NCI-H1105 treated with DMSO at 0.1 percent for 48 hours (cell line): ENCODE measurements at regions not wholly inside any gene's neighbourhood (a gene's known extent, or its start where the extent isn't known, plus 50 kb on each side); places are given as distances from the start of the nearest gene placed in this dataset.
"Not testable (repeated sequence)": the region's sequence is repeated elsewhere in the genome, so short reads cannot be mapped to it uniquely, and the experiment has no call there.

Experiments used
- DNase-seq: peaks from one replicate; lab custom pipeline; 2025; lab: John Stamatoyannopoulos, UW

GRCh38 chr6:93954584-93954983 lies 535.2 kb upstream of the EPHA7 start:
- DNase-seq: no peak

GRCh38 chr6:93943661-93944060 lies 524.3 kb upstream of the EPHA7 start:
- DNase-seq: no peak

GRCh38 chr6:93940381-93940780 lies 521.0 kb upstream of the EPHA7 start:
- DNase-seq: no peak

DNA sequence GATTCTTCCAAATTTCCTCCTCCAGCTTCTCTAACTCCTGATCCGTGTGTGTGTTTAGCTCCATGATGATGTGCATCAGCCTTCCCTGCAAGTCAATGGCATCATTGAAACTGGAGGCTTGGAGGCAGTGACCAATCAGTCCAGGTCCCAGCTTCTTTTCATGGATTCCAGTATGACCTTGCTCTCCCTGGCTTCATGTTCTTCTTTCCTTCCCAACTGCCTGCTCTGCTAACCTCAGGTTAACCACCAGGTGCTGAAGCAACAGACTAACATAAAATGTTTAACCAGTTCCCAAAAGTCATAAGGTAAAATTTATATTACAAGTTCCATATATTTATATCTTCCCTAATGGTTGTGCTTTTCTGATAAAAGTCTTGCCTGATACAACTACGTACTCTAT lies 512.8 kb upstream of the EPHA7 start:
- DNase-seq: no peak

DNA sequence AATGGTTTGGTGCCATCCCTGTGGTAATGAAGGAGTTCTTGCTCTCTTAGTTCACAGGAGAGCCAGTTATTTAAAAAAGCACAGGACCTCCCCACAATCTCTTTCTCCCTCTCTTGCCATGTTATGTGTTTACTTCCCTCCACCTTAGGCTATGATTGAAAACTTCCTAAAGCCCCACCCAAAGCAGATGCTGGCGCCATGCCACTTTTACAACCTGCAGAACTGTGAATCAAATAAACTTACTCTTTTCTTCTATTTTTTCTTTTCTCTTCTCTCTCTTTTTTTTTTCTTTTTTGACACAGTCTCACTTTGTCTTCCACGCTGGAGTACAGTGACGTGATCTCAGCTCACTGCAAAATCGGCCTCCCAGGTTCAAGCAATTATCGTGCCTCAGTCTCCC lies 508.4 kb upstream of the EPHA7 start:
- DNase-seq: no peak

- no peak for DNase-seq
These were observed 500.0 kb upstream of the EPHA7 start for GRCh38 chr6:93919365-93919764.

GRCh38 chr6:93918258-93918657 lies 498.9 kb upstream of the EPHA7 start:
- DNase-seq: no peak

DNA sequence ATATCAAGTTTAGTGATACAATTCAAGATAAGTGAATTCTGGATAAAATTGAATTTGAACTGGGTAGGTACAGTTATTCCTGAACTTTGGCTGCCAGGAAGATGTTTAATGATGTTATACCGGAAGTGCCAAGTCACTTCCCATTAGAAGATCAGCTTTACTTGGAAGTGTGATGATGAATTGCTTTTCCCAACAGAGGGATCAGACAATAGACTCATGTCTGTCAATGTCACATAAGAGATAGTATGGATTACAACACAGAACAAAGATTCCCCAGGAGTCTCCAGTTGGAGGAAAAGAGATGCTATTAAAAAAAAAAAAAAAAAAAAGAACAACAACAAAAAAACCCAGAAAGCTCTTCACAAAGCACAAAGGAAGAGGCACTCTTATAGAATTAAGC lies 497.9 kb upstream of the EPHA7 start:
- DNase-seq: no peak

DNA sequence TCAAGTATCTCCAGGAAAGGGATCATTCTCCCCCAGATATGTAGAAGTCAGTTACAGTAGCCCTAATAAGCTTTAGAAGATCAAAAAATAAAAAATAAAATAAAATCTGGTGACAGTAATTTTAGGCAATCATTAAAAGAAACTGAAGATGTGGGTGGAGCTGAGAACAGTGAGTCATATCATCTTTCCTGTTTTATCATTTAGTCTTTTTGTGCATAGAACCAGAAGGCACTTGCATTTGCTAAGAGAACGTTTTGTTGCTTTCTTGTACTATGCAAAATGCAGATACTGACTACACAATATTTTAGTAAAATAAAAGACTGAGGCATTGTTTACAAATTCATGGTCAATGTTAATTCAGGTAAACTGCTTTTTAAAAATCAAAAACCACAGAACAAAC lies 497.4 kb upstream of the EPHA7 start:
- DNase-seq: no peak

DNA sequence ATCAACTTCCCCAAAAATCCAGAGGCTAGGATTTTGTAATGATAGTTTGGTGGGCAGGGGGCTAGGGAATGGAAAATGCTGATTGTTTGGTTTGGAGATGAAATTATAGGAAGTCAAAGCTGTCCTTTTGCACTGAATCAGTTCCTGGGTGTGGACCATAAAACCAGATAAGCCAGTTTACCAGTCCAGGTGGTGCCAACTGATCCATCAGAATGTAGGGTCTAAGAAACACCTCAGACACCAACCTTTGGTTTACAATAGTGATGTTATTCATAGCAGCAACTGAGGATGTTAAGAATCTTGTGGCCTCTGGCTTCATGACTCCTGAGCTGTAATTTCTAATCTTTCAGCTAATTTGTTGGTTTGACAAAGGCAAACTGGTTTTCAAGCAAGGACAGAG lies 496.6 kb upstream of the EPHA7 start:
- no peak for DNase-seq

- DNase-seq: no peak
These were observed 483.2 kb upstream of the EPHA7 start for GRCh38 chr6:93902517-93902916.

- DNase-seq: no peak
These were observed 480.8 kb upstream of the EPHA7 start for GRCh38 chr6:93900142-93900541.

DNA sequence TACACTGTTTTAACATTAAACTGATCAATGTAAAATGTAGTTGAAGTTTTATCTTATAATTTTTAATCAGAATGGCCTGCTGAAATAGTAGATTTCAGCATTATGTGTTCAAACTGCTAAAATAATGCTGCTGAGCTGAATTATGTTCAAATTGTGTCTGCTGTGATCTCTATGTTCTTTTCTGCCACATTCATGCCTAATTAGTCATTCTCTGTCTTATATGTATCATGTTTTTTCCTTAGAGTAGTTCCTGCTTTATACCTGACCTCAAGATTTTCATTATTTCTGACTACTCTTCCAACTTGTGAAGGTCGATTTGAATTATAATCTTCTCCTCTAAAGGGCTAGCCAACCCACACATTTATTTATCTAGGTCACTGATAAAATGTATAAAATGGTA lies 476.7 kb upstream of the EPHA7 start:
- no peak for DNase-seq

- DNase-seq: no peak
These were observed 475.2 kb upstream of the EPHA7 start for GRCh38 chr6:93894521-93894920.

GRCh38 chr6:93889713-93890112 lies 470.4 kb upstream of the EPHA7 start:
- DNase-seq: no peak

- no peak for DNase-seq
These were observed 467.1 kb upstream of the EPHA7 start for GRCh38 chr6:93886416-93886815.

GRCh38 chr6:93859971-93860370 lies 440.6 kb upstream of the EPHA7 start:
- DNase-seq: no peak

- no peak for DNase-seq
These were observed 438.9 kb upstream of the EPHA7 start for GRCh38 chr6:93858213-93858612.

- DNase-seq: no peak
These were observed 430.5 kb upstream of the EPHA7 start for GRCh38 chr6:93849857-93850256.

- no peak for DNase-seq
These were observed 428.8 kb upstream of the EPHA7 start for GRCh38 chr6:93848031-93848742.

DNA sequence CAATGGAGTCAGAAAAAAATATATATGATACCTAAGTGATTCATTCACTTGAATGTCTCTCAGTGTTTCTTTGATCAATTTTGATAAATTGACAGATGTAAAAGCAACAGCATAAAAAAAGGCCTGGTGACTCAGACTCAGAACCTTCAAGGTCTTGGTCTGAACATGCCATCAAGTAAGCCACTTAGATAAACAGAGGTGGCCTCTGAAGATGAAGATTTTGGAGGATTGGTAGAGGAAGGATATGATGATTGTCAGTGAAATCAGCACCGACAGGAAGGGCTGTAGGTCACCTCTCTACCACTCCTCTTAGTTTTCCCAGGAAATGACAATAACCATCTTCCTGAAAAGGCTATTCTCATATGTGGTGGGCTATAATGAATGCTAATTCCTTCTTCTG lies 422.8 kb upstream of the EPHA7 start:
- DNase-seq: no peak

DNA sequence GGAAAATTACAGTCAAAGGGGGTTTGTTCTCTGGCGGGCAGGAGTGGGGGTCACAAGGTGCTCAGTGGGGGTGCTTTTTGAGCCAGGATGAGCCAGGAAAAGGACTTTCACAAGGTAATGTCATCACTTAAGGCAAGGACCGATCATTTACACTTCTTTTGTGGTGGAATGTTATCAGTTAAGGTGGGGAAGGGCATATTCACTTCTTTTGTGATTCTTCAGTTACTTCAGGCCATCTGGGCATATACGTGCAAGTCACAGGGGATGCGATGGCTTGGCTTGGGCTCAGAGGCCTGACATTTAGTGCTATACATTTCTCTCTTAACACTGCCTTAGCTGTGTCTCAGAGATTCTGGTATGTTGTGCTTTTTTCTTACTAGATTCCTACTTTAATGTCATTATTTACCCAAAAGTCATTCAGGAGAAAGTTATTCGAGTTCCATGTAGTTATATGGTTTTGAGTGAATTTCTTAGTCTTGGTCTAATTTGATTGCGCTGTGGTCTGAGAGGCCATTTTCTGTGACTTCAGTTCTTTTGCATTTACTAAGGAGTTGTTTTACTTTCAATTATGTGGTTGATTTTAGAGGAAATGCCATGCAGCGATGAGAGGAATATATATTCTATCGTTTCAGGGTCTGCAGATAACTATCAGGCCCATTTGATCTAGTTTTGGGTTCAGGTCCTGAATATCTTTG lies 416.2 kb upstream of the EPHA7 start:
- DNase-seq: not testable (repeated sequence)

GRCh38 chr6:93835026-93835425 lies 415.7 kb upstream of the EPHA7 start:
- DNase-seq: not testable (repeated sequence)

DNA sequence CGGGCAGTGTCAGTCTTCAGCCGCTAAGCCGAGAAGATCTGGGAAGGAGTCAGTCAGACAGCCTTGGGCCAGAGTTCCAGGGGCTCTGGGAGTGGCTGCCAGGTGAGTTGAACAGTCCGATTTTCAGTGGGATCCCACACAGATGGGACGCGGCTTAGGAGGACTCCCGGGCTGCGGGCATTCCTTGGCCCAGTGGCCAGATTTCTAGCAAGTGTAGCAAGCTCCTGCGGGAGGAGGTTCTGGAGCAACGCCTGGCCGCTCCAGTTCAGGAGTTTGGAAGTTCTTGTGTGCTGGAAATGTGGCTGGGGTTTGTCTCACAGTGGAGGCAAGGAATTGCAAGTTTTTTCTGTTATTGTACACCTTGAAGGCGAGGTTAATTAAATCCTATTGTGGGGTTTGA lies 414.0 kb upstream of the EPHA7 start:
- DNase-seq: not testable (repeated sequence)
